ENCODE measurements at regions not wholly inside any gene's neighbourhood (a gene's known extent, or its start where the extent isn't known, plus 50 kb on each side); places are given as distances from the start of the nearest gene placed in this dataset.

DNA sequence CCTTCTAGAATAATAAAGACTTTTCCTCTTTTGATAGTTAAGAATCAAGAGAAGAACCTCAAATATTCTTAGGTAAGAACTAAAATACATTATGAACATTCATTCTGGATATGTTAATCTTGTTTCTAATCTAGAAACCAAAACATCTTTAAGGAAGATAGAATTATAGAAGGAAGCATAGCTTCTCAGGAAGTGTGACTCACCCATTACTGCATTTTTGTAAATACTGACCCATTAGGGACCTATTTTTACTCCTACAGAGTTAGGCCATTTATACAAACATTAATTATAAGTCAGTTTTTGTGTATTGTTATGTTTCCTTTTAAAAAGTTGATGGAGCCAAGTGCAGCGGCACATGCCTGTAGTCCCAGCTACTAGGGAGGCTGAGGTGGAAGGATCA is 147.1 kb downstream of the NUFIP1 start:
- Histone ChIP-seq H3K27me3 (no peaks in the 10 kb centered on the region), H3K4me3 (no peak overlapping the region), H3K9me3 (no peaks in the 10 kb centered on the region), H3K27ac (no peak overlapping the region), H3K36me3 (no peaks in the 10 kb centered on the region), H3K4me1 (no peaks in the 10 kb centered on the region)
- intact Hi-C loops (cut with DNase I; ENCODE audit: low total_unique reads) (no loop called here), in situ Hi-C loops (cut with MboI; ENCODE audit: low sequenced_read_pairs in 4 of 4) (no loop called here)
- ATAC-seq, result no peak
- TF ChIP-seq POLR2A (IDR thresholded peaks at IDR 0.05) (no peak), CTCF (IDR thresholded peaks at IDR 0.05 in 4 of 5, conservative IDR thresholded peaks at IDR 0.05 in 1 of 5) (no peak)
- DNase-seq, result no peak

DNA sequence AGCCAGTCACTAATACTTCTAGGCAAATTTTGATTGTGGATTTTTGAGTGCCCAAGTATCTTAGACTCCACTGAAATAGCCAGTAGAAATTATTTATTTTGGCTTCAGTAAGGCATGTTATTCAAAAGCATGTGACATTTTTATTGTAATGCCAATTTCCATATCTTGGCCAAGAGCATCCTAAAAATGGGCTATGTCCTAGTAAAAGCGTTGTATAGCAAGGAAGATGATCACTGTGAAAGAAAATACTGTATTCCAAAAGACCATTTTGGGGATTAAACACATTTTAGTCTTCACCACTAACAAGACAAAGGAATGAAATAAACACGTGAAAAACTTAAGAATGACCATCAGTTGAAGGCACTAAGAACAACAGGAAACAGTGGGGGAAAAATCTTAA is 149.1 kb downstream of the NUFIP1 start:
- Histone ChIP-seq H3K27ac (no peak overlapping the region), H3K27me3 (no peaks in the 10 kb centered on the region)

DNA sequence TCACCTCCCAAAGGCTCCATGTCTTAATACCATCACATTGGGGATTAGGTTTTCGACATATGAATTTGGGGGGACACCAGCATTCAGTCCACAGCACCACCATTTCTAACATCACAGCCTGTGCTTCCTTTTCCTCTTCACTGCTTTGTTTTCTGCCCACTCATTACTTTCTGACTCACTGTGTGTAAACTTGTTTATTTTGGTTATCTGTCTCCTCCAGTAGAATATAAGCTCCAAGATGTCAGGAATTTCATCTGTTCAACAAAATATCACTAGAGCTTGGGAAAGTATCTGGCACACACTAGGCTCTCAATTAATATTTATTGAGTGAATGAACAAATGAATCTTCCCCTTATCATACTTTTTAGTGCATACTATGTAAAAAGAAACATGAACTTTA is 152.0 kb downstream of the NUFIP1 start:
- peaks cover 5 to 13% of the 10 kb centered on the region in 2 donors for H3K4me1 ChIP-seq
- no peaks in the 10 kb centered on the region for H3K36me3 ChIP-seq
- intact Hi-C loops (cut with DNase I; ENCODE audit: low total_unique reads) (no loop called here), in situ Hi-C loops (cut with MboI; ENCODE audit: low sequenced_read_pairs in 4 of 4) (no loop called here)
- no peak for ATAC-seq
- H3K4me3 ChIP-seq, result no peak overlapping the region
- H3K9me3 ChIP-seq, result no peaks in the 10 kb centered on the region
- TF ChIP-seq POLR2A (IDR thresholded peaks at IDR 0.05) (no peak), CTCF (IDR thresholded peaks at IDR 0.05 in 4 of 5, conservative IDR thresholded peaks at IDR 0.05 in 1 of 5) (no peak)
- no peak for DNase-seq
- H3K27me3 ChIP-seq, result no peaks in the 10 kb centered on the region
- no peak overlapping the region for H3K27ac ChIP-seq

More for the DNA sequence above, 149.1 kb downstream of the NUFIP1 start:
- ATAC-seq (no peak), DNase-seq (no peak)
- in situ Hi-C loops (cut with MboI; ENCODE audit: low sequenced_read_pairs in 4 of 4), result no loop called here
- Histone ChIP-seq H3K9me3 (no peaks in the 10 kb centered on the region), H3K4me3 (no peak overlapping the region), H3K36me3 (no peaks in the 10 kb centered on the region), H3K4me1 (no peaks in the 10 kb centered on the region)
- TF ChIP-seq CTCF (IDR thresholded peaks at IDR 0.05 in 4 of 5, conservative IDR thresholded peaks at IDR 0.05 in 1 of 5), result no peak
- no peak for TF ChIP-seq POLR2A (IDR thresholded peaks at IDR 0.05)
- intact Hi-C loops (cut with DNase I; ENCODE audit: low total_unique reads), result no loop called here

GRCh38 chr13:44834404-44834803 is 154.9 kb downstream of the NUFIP1 start:
- intact Hi-C loops (cut with DNase I; ENCODE audit: low total_unique reads), result no loop called here
- TF ChIP-seq POLR2A (IDR thresholded peaks at IDR 0.05) (no peak), CTCF (IDR thresholded peaks at IDR 0.05 in 4 of 5, conservative IDR thresholded peaks at IDR 0.05 in 1 of 5) (no peak)
- H3K9me3 ChIP-seq, result no peaks in the 10 kb centered on the region
- H3K27ac ChIP-seq, result no peak overlapping the region
- in situ Hi-C loops (cut with MboI; ENCODE audit: low sequenced_read_pairs in 4 of 4), result no loop called here
- H3K4me1 ChIP-seq, result peaks cover 5 to 13% of the 10 kb centered on the region in 2 donors
- ATAC-seq, result peak; percentile 62 to 84
- DNase-seq, result no peak
- no peak overlapping the region for H3K4me3 ChIP-seq
- no peaks in the 10 kb centered on the region for H3K27me3 ChIP-seq
- H3K36me3 ChIP-seq, result no peaks in the 10 kb centered on the region

- Histone ChIP-seq H3K4me3 (no peak overlapping the region), H3K9me3 (no peaks in the 10 kb centered on the region), H3K4me1 (peaks cover 5 to 13% of the 10 kb centered on the region in 2 donors), H3K36me3 (no peaks in the 10 kb centered on the region), H3K27ac (peak overlapping the region in 1 of 4 donors; percentile 3), H3K27me3 (no peaks in the 10 kb centered on the region)
- in situ Hi-C loops (cut with MboI; ENCODE audit: low sequenced_read_pairs in 4 of 4), result no loop called here
- ATAC-seq, result no peak
- intact Hi-C loops (cut with DNase I; ENCODE audit: low total_unique reads), result no loop called here
- DNase-seq, result no peak
- TF ChIP-seq CTCF (IDR thresholded peaks at IDR 0.05 in 4 of 5, conservative IDR thresholded peaks at IDR 0.05 in 1 of 5), result no peak
- no peak for TF ChIP-seq POLR2A (IDR thresholded peaks at IDR 0.05)
These were observed 155.6 kb downstream of the NUFIP1 start for GRCh38 chr13:44833626-44834025.
